SK-N-SH (cell line): ENCODE measurements at regions not wholly inside any gene's neighbourhood (a gene's known extent, or its start where the extent isn't known, plus 50 kb on each side); places are given as distances from the start of the nearest gene placed in this dataset.

Experiments
- CTCF ChIP-seq: fragments of 200-600 bp; sonication (generic); IDR thresholded peaks from 2 replicates; pipeline ENCODE4 v1.6.1; 2017; ENCODE audit warnings: antibody characterized with exemption, mild to moderate bottlenecking, moderate library complexity
- POLR2AphosphoS5 ChIP-seq: IDR thresholded peaks from 2 replicates; pipeline ENCODE4 v1.6.1; 2012; ENCODE audit warnings: low read depth, low read length
- RCOR1 ChIP-seq: fragments of 150-350 bp; IDR thresholded peaks from 2 replicates; pipeline ENCODE4 v1.6.1; 2017; ENCODE audit warnings: antibody characterized with exemption, low read length
- REST ChIP-seq: IDR thresholded peaks from 2 replicates; pipeline ENCODE4 v1.6.1; 2012; ENCODE audit warnings: mild to moderate bottlenecking, low read depth, low read length, moderate library complexity

- TF ChIP-seq POLR2AphosphoS5, result no peak
- no peak for TF ChIP-seq REST
- TF ChIP-seq CTCF, result no peak
- TF ChIP-seq RCOR1, result no peak
Observed at GRCh38 chr12:127803545-127803944, 463.4 kb upstream of the TMEM132C start.
